DND-41 (cell line): ENCODE measurements at regions not wholly inside any gene's neighbourhood (a gene's known extent, or its start where the extent isn't known, plus 50 kb on each side); places are given as distances from the start of the nearest gene placed in this dataset.
"Not testable (repeated sequence)": the region's sequence is repeated elsewhere in the genome, so short reads cannot be mapped to it uniquely, and the experiment has no call there.

Experiments
- EZH2 ChIP-seq: IDR thresholded peaks from 3 replicates; pipeline ENCODE4 v1.6.1; 2012; ENCODE audit warnings: borderline replicate concordance, low read depth, mild to moderate bottlenecking, moderate library complexity, low read length, inconsistent platforms; ENCODE audit not compliant: severe bottlenecking
- TF ChIP-seq, protein P1 (sequence below): IDR thresholded peaks from 2 replicates; pipeline ENCODE4 v1.5.1; 2012; ENCODE audit warnings: borderline replicate concordance, low read length, moderate library complexity, mild to moderate bottlenecking; ENCODE audit not compliant: poor library complexity, severe bottlenecking; ENCODE audit errors: extremely low read depth

- TF ChIP-seq, protein P1, sequence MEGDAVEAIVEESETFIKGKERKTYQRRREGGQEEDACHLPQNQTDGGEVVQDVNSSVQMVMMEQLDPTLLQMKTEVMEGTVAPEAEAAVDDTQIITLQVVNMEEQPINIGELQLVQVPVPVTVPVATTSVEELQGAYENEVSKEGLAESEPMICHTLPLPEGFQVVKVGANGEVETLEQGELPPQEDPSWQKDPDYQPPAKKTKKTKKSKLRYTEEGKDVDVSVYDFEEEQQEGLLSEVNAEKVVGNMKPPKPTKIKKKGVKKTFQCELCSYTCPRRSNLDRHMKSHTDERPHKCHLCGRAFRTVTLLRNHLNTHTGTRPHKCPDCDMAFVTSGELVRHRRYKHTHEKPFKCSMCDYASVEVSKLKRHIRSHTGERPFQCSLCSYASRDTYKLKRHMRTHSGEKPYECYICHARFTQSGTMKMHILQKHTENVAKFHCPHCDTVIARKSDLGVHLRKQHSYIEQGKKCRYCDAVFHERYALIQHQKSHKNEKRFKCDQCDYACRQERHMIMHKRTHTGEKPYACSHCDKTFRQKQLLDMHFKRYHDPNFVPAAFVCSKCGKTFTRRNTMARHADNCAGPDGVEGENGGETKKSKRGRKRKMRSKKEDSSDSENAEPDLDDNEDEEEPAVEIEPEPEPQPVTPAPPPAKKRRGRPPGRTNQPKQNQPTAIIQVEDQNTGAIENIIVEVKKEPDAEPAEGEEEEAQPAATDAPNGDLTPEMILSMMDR, result not testable (repeated sequence)
- not testable (repeated sequence) for TF ChIP-seq EZH2
Observed at GRCh38 chrX:56494923-56495322, 68.5 kb upstream of the UBQLN2 start.
